HCT116 (cell line): ENCODE measurements at regions not wholly inside any gene's neighbourhood (a gene's known extent, or its start where the extent isn't known, plus 50 kb on each side); places are given as distances from the start of the nearest gene placed in this dataset.

Source experiments
- ATAC-seq: fragments of 200-7000 bp; cut with Tn5 transposase; 2 replicates; pipeline ENCODE4 v1.9.1; 2020; ENCODE audit warnings: mild to moderate bottlenecking, moderate library complexity
- BruUV-seq: library from RNA; stranded (reverse); fragments of 400-500 nt; replicated peaks from 2 replicates; lab custom pipeline; 2021; lab: Mats Ljungman, UMichigan
- CTCF ChIA-PET: fragments of 300-600 bp; sonication (Branson Sonifier 250); formaldehyde crosslinking; loops from one replicate; lab custom pipeline; 2021; ENCODE audit warnings: antibody characterized with exemption; lab: Charles Lee
- POLR2A ChIA-PET: fragments of 300-600, 350-600 bp; sonication (Branson Sonifier 250); formaldehyde crosslinking; loops from one replicate; lab custom pipeline; 2021; ENCODE audit warnings: antibody characterized with exemption; lab: Charles Lee
- RAD21 ChIA-PET, 2 experiments: fragments of 300-600 bp; sonication (Branson Sonifier 250); formaldehyde crosslinking; loops; one replicate each; lab custom pipeline; 2023; ENCODE audit warnings: low total read pairs in 2 of 2; ENCODE audit not compliant: uncharacterized antibody in 2 of 2, unreplicated experiment in 2 of 2, low non-redundant PET in 1 of 2; lab: Charles Lee
- DNase-seq: peaks from one replicate; pipeline ENCODE4 v3.0.0-alpha.2; 2010; ENCODE audit warnings: low read depth, low spot score
- H2AFZ ChIP-seq: fragments of 200-600 bp; shearing (Covaris generic), sonication (generic); 2 replicates; pipeline ENCODE4 v1.6.1; 2017; ENCODE audit warnings: low read depth, mixed run types, mixed read lengths, antibody characterized with exemption, low read length; ENCODE audit not compliant: poor library complexity, severe bottlenecking
- H3K27ac ChIP-seq: 2 replicates; pipeline ENCODE4 v1.5.1; 2012; ENCODE audit warnings: low read depth, low read length
- H3K27me3 ChIP-seq: fragments of 200-600 bp; sonication (generic); 2 replicates; pipeline ENCODE4 v1.6.1; 2016; ENCODE audit warnings: mixed run types, low read length, mixed read lengths; ENCODE audit not compliant: insufficient read depth
- H3K36me3 ChIP-seq, 2 experiments: fragments of 200-500 bp in 1 of 2; fragments of 200-600 bp in 1 of 2; sonication (Bioruptor generic) in 1 of 2; sonication (generic) in 1 of 2; 2 replicates each; pipeline versions ENCODE4 v1.5.1 to v1.6.1; 2014 to 2016; ENCODE audit warnings: low read length in 2 of 2, inconsistent platforms in 1 of 2, mixed read lengths in 1 of 2, mixed run types in 1 of 2; ENCODE audit not compliant: insufficient read depth in 2 of 2, control insufficient read depth in 1 of 2
- H3K4me1 ChIP-seq, 2 experiments: fragments of 200-600 bp in 1 of 2; sonication (generic) in 1 of 2; 2 replicates each; pipeline versions ENCODE4 v1.5.1 to v1.6.1; 2012 to 2017; ENCODE audit warnings: low read length in 2 of 2, inconsistent platforms in 1 of 2, mild to moderate bottlenecking in 1 of 2, mixed read lengths in 1 of 2, mixed run types in 1 of 2, moderate library complexity in 1 of 2; ENCODE audit not compliant: insufficient read depth in 2 of 2, control insufficient read depth in 1 of 2
- H3K4me2 ChIP-seq: fragments of 200-600 bp; sonication (generic); 2 replicates; pipeline ENCODE4 v1.6.1; 2017; ENCODE audit warnings: mixed run types, low read length, mixed read lengths
- H3K4me3 ChIP-seq, 2 experiments: fragments of 200-600 bp in 1 of 2; sonication (generic) in 1 of 2; replicated peaks in 1 of 2; 2 replicates each; pipeline ENCODE4 v1.5.1; 2011 to 2016; ENCODE audit warnings: low read length in 2 of 2, control low read depth in 1 of 2, low read depth in 1 of 2, mild to moderate bottlenecking in 1 of 2, mixed read lengths in 1 of 2, mixed run types in 1 of 2
- H3K79me2 ChIP-seq: fragments of 200-600 bp; sonication (generic); 2 replicates; pipeline ENCODE4 v1.6.1; 2017; ENCODE audit warnings: mild to moderate bottlenecking, mixed run types, low read length, moderate library complexity, mixed read lengths; ENCODE audit not compliant: insufficient read depth
- H3K9ac ChIP-seq: fragments of 200-600 bp; sonication (generic); 2 replicates; pipeline ENCODE4 v1.6.1; 2016; ENCODE audit warnings: low read length, mixed read lengths
- H3K9me2 ChIP-seq: fragments of 200-600 bp; sonication (generic), shearing (Covaris generic); 2 replicates; pipeline ENCODE4 v1.6.1; 2017; ENCODE audit warnings: mixed run types, mild to moderate bottlenecking, moderate library complexity; ENCODE audit not compliant: insufficient read depth
- H3K9me3 ChIP-seq, 2 experiments: fragments of 200-500 bp in 1 of 2; fragments of 200-600 bp in 1 of 2; sonication (Bioruptor generic) in 1 of 2; sonication (generic) in 1 of 2; 2 replicates each; pipeline ENCODE4 v1.6.1; 2014 to 2017; ENCODE audit warnings: low read length in 2 of 2, mixed read lengths in 2 of 2, inconsistent platforms in 1 of 2, low read depth in 1 of 2, mild to moderate bottlenecking in 1 of 2, mixed run types in 1 of 2, moderate library complexity in 1 of 2; ENCODE audit not compliant: control insufficient read depth in 1 of 2, insufficient read depth in 1 of 2
- H4K20me1 ChIP-seq: fragments of 200-600 bp; sonication (generic), shearing (Covaris generic); 2 replicates; pipeline ENCODE4 v1.6.1; 2017; ENCODE audit warnings: mixed run types, mild to moderate bottlenecking, moderate library complexity; ENCODE audit not compliant: insufficient read depth
- JUND ChIP-seq: IDR thresholded peaks from 2 replicates; pipeline ENCODE4 v1.6.1; 2012
- POLR2A ChIP-seq: IDR thresholded peaks from 2 replicates; pipeline ENCODE4 v1.7.0; 2011; ENCODE audit warnings: borderline replicate concordance; ENCODE audit not compliant: insufficient read depth, insufficient read length; ENCODE audit errors: extremely low read depth
- REST ChIP-seq: IDR thresholded peaks from 2 replicates; pipeline ENCODE4 v1.6.1; 2012; ENCODE audit warnings: low read depth
- SIN3A ChIP-seq: IDR thresholded peaks from 2 replicates; pipeline ENCODE4 v1.6.1; 2012; ENCODE audit warnings: low read depth
- SP1 ChIP-seq: IDR thresholded peaks from 2 replicates; pipeline ENCODE4 v1.6.1; 2012; ENCODE audit warnings: low read depth
- SRF ChIP-seq: IDR thresholded peaks from 2 replicates; pipeline ENCODE4 v1.6.1; 2012; ENCODE audit warnings: low read depth
- TCF7L2 ChIP-seq: IDR thresholded peaks from 2 replicates; pipeline ENCODE4 v1.7.0; 2011; ENCODE audit warnings: borderline replicate concordance, inconsistent platforms; ENCODE audit not compliant: insufficient read depth, insufficient read length; ENCODE audit errors: extremely low read depth
- intact Hi-C: fragments of 100-400 bp; cut with micrococcal nuclease; formaldehyde crosslinking; loops from 2 replicates; pipeline ENCODE4 v1.10.0; 2022

- TF ChIP-seq REST, result no peak
- no peak for TF ChIP-seq POLR2A
Observed at GRCh38 chr1:199759268-199759730, 268.2 kb upstream of the NR5A2 start (continued).

DNA sequence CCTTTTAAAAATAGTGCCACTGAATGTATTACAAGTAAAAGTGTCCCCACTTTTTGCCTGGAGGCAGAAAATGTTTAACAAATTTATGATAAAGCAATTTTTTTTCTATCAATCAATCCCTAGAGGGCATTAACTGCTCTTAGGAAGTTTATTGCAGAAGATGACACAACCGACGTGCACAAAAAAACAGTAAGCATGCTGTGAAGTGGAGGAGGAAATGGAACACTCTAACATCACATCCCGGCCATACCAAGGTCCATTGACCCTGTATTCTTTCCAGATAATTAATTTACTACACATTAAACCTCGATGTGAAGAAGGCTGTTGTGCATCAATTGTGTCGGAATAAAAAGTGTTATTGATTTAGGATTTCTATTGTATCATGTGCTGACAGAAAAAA is 264.9 kb upstream of the NR5A2 start:
- DNase-seq (no peak), ATAC-seq (no peak)
- H3K4me3 ChIP-seq, result no peak overlapping the region
- no peaks in the 10 kb centered on the region for H3K9me2 ChIP-seq
- H3K4me1 ChIP-seq, result peaks cover 16 to 36% of the 10 kb centered on the region in 2 experiments
- no peak overlapping the region for H3K27ac ChIP-seq
- no peak overlapping the region for H3K4me2 ChIP-seq
- H3K9me3 ChIP-seq, result no peaks in the 10 kb centered on the region
- intact Hi-C loops, result no loop called here
- H3K36me3 ChIP-seq, result no peaks in the 10 kb centered on the region
- BruUV-seq, result no TSS peak
- peak overlapping the region; percentile 23 for H2AFZ ChIP-seq
- ChIA-PET CTCF (no interaction called here), RAD21 (no interaction called here)
- H4K20me1 ChIP-seq, result no peaks in the 10 kb centered on the region
- H3K27me3 ChIP-seq, result no peaks in the 10 kb centered on the region
- TF ChIP-seq SP1 (no peak), TCF7L2 (peak; percentile 71), SIN3A (no peak), JUND (no peak), SRF (no peak)
- TF ChIP-seq, all 23 proteins: peak for 1
- Histone ChIP-seq H3K9ac (no peak overlapping the region), H3K79me2 (no peaks in the 10 kb centered on the region)
- POLR2A ChIA-PET, result no interaction called here
